H54 (cell line): ENCODE measurements at regions not wholly inside any gene's neighbourhood (a gene's known extent, or its start where the extent isn't known, plus 50 kb on each side); places are given as distances from the start of the nearest gene placed in this dataset.

Experiments
- DNase-seq: peaks from one replicate; pipeline ENCODE4 v3.0.0; 2011; ENCODE audit warnings: low spot score, mixed read lengths; ENCODE audit not compliant: insufficient read length
- FAIRE-seq: peaks from 3 replicates; lab custom pipeline; 2011; peaks lifted over from hg19 to GRCh38; lab: Jason Lieb, UNC
- POLR2A ChIP-seq: IDR thresholded peaks from 2 replicates; pipeline ENCODE4 v1.6.1; 2011; ENCODE audit warnings: low read depth, mild to moderate bottlenecking, low read length

DNA sequence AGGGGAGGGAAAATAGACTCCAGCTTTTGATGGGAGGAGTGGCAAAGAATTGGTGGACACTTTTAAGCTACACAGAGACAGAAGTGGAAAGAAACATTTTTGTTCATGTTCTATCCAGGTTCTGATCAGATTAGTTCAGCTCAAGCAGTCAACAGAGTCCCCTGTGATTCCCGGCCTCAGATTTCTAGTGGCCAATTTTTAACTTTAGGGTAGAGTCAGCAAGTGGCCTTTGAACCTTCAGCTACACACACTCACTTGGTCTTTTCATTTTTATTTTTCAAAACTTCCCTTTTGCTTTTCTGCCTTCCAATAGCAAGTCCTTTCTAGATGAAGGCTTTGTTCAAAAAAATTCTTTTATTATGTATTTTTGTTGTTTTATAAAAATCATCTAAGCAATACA is 169.2 kb upstream of the RPS6KA3 start:
- DNase-seq (no peak), FAIRE-seq (no peak)
- TF ChIP-seq POLR2A = no peak

DNA sequence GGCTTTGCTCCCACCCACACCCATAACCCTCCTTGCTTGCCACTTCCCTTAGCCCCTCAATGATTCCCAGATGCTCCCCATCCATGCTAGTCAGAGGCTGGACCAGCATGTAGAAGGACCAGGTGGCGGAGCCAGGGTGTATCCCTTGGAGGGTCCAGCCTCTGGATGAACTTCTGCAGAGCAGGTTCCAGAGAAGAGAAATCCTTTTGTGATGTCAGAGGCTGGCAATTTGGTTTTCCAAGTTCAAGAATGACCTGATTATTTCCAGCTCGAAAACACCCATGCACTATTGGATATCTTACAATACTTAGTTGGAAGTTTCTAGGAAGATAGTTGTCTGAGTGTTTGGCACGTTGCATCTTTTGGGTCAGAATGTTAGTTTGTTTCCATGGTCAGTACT is 168.3 kb upstream of the RPS6KA3 start:
- FAIRE-seq = no peak
- DNase-seq = no peak
- TF ChIP-seq POLR2A = no peak

DNA sequence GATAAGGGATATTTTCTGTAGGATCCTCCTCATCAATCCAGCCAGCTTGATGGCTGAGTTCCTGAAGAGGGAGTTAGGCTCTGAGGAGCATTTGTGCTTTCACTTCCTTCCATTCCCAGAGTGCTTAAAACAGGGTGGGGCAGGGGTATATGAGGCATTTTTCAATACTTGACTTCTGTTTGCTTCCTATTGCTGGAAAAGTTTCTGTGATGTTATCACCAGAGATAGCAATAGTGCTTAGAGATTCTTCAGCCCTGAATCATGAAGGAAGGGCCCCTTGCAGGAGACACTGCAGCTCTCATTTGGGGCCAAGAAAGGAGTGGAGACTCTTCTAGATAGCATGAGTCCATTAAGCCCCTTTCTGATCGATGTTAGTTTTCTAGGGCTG is 166.7 kb upstream of the RPS6KA3 start:
- no peak for TF ChIP-seq POLR2A
- no peak for FAIRE-seq
- no peak for DNase-seq

DNA sequence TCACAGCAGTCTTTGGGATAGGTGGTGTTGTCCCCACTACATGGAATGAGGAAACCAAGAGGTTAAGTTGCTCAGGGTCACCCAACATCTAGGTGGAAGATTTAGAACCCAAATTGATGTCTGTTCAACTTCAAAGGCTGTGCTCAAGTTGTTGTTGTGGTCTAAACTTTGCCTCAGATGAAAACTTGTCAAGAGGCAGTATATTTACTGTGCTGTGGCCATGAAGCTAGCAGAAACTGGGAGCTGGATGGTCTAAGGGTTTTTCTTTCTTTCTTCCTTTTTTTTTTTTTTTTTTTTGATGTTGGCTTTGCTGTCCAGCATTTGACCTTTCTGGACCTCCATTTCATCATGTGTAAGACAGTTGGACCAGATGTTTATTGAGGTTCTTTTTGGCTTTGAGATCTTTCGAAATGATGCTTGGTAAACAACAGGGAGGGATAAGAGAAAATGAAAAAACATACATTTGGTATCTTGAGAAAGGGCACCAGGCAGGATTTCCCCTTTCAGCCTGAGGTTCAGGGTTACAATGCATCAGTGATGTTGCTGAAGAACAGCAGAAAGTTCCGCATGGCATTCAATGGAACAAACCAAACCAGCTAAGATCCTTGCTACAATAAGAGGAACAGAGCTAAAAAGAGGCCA is 166.2 kb upstream of the RPS6KA3 start:
- DNase-seq (no peak), FAIRE-seq (no peak)

DNA sequence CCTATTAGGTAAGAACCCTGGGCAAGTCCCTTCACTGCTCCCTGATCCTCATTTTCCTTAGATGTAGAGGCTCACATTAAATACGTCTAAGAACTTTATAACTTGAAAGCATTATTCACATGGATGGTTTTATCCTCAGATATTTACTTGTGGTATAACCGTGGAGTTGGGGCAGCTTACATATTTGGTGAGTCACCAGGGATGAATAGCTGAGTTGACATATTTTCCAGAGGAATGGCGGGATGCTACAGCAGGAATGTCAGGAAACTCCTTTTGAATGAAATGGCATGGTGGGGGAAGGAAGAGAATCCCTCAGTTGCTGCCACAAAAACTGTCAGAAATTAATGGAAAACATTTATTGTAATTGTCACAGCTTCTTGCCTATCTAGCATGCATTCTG is 165.3 kb upstream of the RPS6KA3 start:
- FAIRE-seq = no peak
- no peak for DNase-seq
- no peak for TF ChIP-seq POLR2A

More for the DNA sequence above, 166.2 kb upstream of the RPS6KA3 start:
- no peak for TF ChIP-seq POLR2A

DNA sequence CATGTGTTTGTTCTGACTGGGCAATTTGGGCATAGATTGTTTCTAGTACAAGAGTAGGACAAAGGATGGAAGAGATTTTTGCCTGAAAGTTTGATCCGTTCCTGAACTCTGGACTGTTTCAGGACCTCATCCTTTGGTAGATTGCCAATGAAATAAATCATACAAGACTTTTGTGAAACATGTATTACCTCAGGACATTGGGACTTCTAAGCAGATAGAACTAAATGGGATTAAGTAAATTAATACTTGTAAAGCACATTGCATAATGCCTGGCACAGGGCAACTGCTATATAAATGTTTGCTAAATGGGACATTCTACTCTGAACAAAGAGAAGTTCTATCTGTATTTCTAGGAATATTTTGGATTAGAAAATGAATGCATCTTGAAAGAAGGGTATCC is 164.8 kb upstream of the RPS6KA3 start:
- DNase-seq (no peak), FAIRE-seq (no peak)
- no peak for TF ChIP-seq POLR2A

DNA sequence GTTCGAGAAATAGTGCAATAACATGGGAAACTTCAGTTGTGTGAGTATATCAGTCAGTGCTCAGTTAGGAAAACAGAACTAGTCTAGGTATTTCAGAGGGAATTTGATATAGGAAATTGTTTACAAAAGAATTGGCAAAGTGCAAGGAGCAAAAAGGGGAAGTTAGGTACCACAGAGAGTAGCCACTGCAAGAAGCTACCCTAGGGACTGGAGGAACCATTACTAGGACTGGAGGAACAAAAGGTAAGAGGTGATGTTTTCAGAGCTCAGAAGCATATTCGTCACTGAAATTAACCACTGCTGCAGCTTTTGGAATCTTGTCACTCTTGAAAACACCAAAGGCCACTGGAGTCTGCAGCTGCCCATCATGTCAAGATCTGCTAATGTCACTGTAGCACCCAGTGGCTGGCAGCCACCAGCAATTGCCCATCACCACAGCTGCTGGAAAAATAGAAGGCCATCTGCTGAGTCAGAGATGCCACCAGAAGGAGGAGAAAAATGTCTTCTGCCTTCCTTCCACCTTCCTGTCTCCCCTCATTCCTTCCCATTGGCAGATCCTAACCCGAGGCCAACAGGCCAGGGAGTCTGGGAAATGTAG is 160.6 kb upstream of the RPS6KA3 start:
- DNase-seq (no peak), FAIRE-seq (no peak)
- TF ChIP-seq POLR2A = no peak

DNA sequence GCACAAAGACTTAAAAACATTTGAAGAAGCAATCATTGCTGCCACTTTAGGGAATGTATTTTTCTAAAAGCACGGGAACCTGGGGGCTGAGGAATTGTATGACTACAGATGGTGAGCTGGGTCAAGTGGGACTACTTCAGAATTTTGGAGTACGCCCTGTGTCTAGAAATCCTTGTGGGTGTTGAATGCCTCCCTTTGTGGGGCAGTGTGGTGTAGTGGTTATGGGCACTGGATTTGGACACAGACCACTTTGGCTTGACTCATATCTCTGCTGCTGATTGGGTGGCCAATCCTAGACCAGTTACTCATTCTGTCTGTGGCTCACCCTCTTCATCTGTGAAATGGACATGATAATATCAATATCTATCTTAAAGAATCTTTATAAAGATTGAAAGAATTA is 155.0 kb upstream of the RPS6KA3 start:
- TF ChIP-seq POLR2A = no peak
- no peak for FAIRE-seq

DNA sequence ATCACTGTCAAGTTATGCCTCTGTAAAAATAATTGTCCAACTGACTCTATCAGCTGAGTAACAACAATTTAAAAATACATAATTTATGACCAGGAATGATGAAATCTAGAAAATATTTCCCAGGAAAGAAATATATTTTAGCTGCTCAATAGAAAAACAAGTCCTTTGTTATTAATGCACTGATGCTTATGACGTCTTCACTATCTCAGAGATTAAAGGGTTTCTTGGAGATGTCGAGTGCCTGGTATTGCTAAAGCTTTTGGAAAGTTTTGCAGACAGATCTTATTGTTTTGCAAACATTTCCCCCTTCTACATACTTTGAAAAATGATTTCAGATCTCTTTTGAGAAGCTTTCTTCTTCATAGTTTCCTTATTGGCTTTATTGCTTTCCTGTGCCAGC is 154.6 kb upstream of the RPS6KA3 start:
- TF ChIP-seq POLR2A = no peak
- FAIRE-seq (no peak), DNase-seq (no peak)

More for the DNA sequence above, 155.0 kb upstream of the RPS6KA3 start:
- DNase-seq = no peak

DNA sequence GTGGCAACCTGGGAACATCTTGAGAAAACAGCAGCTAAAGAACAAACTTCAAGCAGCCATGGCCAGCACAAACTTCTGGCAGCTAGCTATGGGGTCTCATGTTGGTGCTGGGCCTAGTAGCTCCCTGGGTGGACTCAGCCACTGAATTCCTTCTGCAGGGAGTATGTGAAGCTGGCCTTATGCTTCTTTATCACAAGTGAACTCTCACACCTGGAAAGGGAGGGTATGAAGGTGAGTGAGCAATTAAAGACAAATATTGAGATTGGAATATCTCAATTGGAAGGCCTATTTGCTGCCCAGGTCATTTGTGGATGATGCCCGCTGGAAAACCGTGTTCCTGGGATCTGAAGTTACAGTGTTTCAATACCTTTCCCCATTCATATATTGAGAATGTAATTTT is 153.3 kb upstream of the RPS6KA3 start:
- FAIRE-seq (no peak), DNase-seq (no peak)
- TF ChIP-seq POLR2A = no peak

DNA sequence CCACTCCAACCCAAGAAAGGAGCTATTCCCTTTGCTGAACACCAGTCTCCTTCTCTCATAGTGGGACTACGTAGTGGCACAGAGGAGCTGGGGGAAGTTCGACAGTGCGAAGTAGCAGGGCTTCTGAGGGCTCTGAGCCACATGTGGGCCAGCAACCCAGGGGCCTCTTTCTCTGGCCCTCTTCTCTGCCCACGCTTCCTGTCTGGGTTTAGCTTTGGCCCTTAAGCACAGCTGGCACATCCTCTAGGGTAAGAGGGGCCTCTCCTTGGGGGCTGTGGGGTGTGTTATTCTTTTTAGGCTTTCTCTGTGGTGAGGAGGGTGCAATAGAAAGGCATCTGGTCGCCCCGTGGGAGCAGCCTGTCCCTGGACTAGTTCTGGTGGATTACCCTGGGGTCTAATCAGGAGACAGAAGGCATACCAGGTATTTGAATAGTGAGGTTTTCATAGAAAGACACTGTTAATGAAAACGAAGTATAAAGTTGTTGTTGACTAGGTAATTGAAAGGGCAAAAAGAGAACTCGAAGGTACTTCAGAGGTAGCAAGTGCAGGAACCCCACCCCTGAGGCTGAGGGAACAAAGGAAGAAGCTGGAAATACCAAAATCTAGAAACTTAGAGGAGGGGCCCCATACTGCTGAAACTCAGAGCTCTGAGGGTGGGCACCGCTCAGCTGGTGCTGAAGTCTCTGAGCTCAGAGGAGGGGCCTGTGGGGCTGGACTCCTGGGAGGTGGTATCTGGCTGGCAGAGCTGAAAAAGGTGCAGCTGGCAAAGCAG is 151.9 kb upstream of the RPS6KA3 start:
- DNase-seq (no peak), FAIRE-seq (no peak)
- TF ChIP-seq POLR2A = no peak

DNA sequence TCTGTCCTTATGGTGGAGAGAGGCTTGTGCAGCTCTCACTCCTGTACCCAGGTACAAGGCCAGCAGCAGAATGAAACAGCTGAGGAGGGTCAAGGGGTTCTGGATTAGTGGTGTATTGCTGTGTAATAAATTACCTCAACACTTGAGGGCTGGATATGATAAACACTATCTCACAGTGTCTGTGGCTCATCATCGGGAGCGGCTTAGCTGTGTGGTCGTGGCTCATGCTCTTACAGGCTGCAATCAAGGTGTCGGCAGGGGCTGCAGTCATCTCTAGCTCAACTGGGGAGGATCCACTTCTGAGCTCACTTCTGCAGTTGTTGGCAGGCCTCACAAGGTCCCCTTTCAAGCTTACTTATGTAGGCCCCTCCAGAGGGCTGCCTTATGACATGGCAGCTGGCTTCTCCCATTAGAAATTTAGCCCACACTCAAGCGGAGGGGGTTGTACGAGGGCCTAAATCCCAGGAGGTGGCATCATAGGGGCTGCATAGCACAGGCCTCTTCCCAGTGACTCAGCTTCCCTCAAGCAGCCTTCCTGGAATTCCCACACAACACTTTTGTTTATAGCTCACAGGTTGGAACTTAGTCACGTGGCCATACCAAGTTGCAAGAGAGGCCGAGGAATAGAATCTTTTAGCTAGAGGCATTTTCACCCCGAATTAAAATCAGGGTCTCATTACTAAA is 148.2 kb upstream of the RPS6KA3 start:
- no peak for DNase-seq
- no peak for TF ChIP-seq POLR2A
- no peak for FAIRE-seq

DNA sequence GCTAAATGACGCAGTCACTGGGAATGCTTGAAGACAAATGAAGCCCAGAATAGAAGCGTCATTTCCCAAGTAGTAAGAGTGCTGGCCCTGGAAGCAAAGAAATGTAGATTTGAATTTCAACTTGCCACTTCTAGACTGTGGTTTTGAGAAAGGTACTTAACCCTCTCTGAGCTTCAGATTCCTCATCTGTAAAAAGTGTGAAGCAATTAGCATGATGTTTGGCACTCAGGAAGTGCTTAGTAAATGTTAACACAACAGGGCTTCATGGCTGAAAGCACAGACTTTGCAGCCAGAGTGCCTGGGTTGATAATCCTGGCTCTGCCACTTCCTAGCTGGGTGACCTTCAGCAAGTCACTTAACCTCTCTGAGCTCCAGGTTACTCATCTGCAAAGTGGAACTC is 147.4 kb upstream of the RPS6KA3 start:
- no peak for TF ChIP-seq POLR2A
- FAIRE-seq (no peak), DNase-seq (no peak)

DNA sequence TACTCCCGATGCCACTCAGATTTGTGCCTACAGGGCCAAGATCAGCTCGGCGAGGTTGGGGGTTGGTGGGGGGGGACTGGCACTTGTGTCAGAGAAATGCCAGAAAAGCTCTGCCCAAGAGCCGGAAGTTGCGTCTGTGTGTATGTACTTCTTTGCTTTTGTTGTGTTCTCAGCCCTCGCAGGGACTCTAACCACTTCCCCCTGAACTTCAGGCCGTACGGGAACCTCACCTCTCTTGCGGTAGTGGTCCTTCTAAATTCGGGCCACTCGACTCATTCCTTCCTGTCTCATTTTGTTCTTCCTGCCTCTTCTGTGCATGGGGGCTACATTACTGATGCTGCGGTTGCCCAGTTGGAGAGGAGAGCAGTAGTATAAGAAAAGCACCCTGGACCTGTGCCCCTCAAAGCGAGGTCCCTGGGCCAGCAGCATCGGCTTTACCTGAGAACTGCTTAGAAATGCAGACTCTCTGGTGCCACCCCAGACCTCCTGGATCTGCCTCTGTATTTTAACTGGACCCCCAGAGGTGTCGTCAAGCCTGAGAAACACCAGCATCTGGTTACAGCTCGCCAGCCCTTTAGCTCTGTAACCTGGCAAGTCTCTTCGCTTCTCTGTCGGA is 146.3 kb upstream of the RPS6KA3 start:
- no peak for DNase-seq
- FAIRE-seq = no peak
- no peak for TF ChIP-seq POLR2A

DNA sequence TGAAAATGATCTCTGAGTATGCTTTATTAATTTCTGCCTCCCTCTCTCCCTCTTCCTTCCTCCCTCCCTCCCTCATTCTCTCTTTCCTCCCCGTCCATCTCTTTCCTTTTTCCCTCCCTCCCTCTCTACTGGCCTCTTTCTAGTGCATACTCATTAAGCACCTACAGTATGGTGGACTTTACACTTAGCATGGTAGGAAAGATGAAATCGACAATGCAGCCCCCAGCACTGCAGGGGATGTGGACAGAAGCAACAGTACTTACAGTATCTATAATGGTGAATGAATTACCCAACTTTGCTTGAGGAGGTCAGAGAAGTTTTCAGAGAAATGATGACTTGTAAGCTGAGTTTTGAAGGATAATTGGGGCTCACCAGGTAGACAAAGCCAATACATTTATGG is 143.8 kb upstream of the RPS6KA3 start:
- FAIRE-seq (no peak), DNase-seq (no peak)
- no peak for TF ChIP-seq POLR2A
